Activated gamma-delta T cell treated with anti-CD3 and anti-CD28 coated beads, Interleukin-2, amount 50 U/mL, for 16 hours (primary cell): ENCODE measurements at regions not wholly inside any gene's neighbourhood (a gene's known extent, or its start where the extent isn't known, plus 50 kb on each side); places are given as distances from the start of the nearest gene placed in this dataset.
"Not testable (repeated sequence)": the region's sequence is repeated elsewhere in the genome, so short reads cannot be mapped to it uniquely, and the experiment has no call there.

Source experiments
- DNase-seq: peaks from one replicate; pipeline ENCODE4 v3.0.0-alpha.2; 2020; ENCODE audit warnings: low read depth

- no peak for DNase-seq
Observed at GRCh38 chrX:40950546-40950945, 134.7 kb upstream of the USP9X start.

GRCh38 chrX:40951407-40951806 lies 133.8 kb upstream of the USP9X start:
- DNase-seq: not testable (repeated sequence)

GRCh38 chrX:40952855-40953254 lies 132.4 kb upstream of the USP9X start:
- DNase-seq: no peak

- DNase-seq: no peak
Observed at GRCh38 chrX:40953369-40953768, 131.9 kb upstream of the USP9X start.

GRCh38 chrX:40960041-40960440 lies 125.2 kb upstream of the USP9X start:
- DNase-seq: no peak

GRCh38 chrX:40962793-40963407 lies 122.3 kb upstream of the USP9X start:
- DNase-seq: no peak

GRCh38 chrX:40964008-40964407 lies 121.2 kb upstream of the USP9X start:
- no peak for DNase-seq

- no peak for DNase-seq
Observed at GRCh38 chrX:40964633-40965586, 120.3 kb upstream of the USP9X start.

GRCh38 chrX:40966213-40966820 lies 118.9 kb upstream of the USP9X start:
- no peak for DNase-seq

- no peak for DNase-seq
Observed at GRCh38 chrX:40968180-40968579, 117.1 kb upstream of the USP9X start.

- DNase-seq: no peak
Observed at GRCh38 chrX:40971736-40972135, 113.5 kb upstream of the USP9X start.

- DNase-seq: no peak
Observed at GRCh38 chrX:40973619-40974018, 111.6 kb upstream of the USP9X start.

- DNase-seq: no peak
Observed at GRCh38 chrX:40975951-40976350, 109.3 kb upstream of the USP9X start.

GRCh38 chrX:40976981-40977380 lies 108.3 kb upstream of the USP9X start:
- no peak for DNase-seq

GRCh38 chrX:40984962-40985361 lies 100.3 kb upstream of the USP9X start:
- no peak for DNase-seq

GRCh38 chrX:40987413-40987812 lies 97.8 kb upstream of the USP9X start:
- DNase-seq: no peak

GRCh38 chrX:40988100-40988499 lies 97.1 kb upstream of the USP9X start:
- DNase-seq: no peak

GRCh38 chrX:40993395-40993794 lies 91.8 kb upstream of the USP9X start:
- not testable (repeated sequence) for DNase-seq

GRCh38 chrX:40996886-40997530 lies 88.2 kb upstream of the USP9X start:
- no peak for DNase-seq

- no peak for DNase-seq
Observed at GRCh38 chrX:40998123-40998522, 87.1 kb upstream of the USP9X start.

GRCh38 chrX:41001327-41001726 lies 83.9 kb upstream of the USP9X start:
- no peak for DNase-seq

GRCh38 chrX:41002026-41002425 lies 83.2 kb upstream of the USP9X start:
- no peak for DNase-seq
